ENCODE measurements at regions not wholly inside any gene's neighbourhood (a gene's known extent, or its start where the extent isn't known, plus 50 kb on each side); places are given as distances from the start of the nearest gene placed in this dataset.

DNA sequence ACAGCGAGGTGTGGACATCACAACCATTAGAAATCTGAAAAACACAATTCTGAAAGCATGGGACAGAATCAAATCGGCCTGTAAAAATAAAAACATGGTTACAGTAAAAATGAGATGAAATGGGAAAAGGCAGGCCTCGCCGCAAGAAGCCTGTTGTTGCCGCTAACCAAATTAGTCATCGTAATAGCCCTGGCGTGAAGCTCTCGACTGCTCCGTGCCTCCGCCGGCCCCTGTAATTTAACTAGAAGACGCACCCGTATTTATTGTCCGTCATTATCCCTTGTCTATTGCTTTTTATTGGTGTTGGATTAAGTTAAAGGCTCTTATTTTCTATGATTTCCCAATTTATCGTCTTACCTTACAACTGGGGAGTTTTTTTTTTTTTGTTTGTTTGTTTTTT lies 334.6 kb upstream of the EEF2KMT start:
- ATAC-seq, result no peak
- TF ChIP-seq ZFP30 (CRISPR knock-in tag; IDR thresholded peaks at IDR 0.05) (no peak), PPARA (CRISPR knock-in tag; IDR thresholded peaks at IDR 0.05; ENCODE audit: borderline replicate concordance) (no peak), TCF4 (CRISPR knock-in tag; IDR thresholded peaks at IDR 0.05; ENCODE audit: borderline replicate concordance) (no peak), ZNF565 (CRISPR knock-in tag; conservative IDR thresholded peaks at IDR 0.05; ENCODE audit: low read depth) (no peak), RARB (CRISPR knock-in tag; IDR thresholded peaks at IDR 0.05) (no peak), SNAI2 (CRISPR knock-in tag; IDR thresholded peaks at IDR 0.05) (no peak), ZNF8 (CRISPR knock-in tag; IDR thresholded peaks at IDR 0.05) (no peak), ZC3H10 (CRISPR knock-in tag; IDR thresholded peaks at IDR 0.05) (no peak), ISL1 (CRISPR knock-in tag; IDR thresholded peaks at IDR 0.05) (no peak), GLIS3 (CRISPR knock-in tag; IDR thresholded peaks at IDR 0.05) (no peak), TOX (CRISPR knock-in tag; IDR thresholded peaks at IDR 0.05; ENCODE audit: borderline replicate concordance) (no peak), CREB5 (CRISPR knock-in tag; IDR thresholded peaks at IDR 0.05; ENCODE audit: low read depth) (no peak), POU6F1 (CRISPR knock-in tag; IDR thresholded peaks at IDR 0.05; ENCODE audit: borderline replicate concordance, low read depth) (no peak), CSDC2 (CRISPR knock-in tag; IDR thresholded peaks at IDR 0.05) (no peak), ESRRG (CRISPR knock-in tag; IDR thresholded peaks at IDR 0.05) (no peak), PATZ1 (CRISPR knock-in tag; IDR thresholded peaks at IDR 0.05; ENCODE audit: borderline replicate concordance) (no peak)

- no peak for ATAC-seq
- TF ChIP-seq GLIS3 (CRISPR knock-in tag; IDR thresholded peaks at IDR 0.05) (no peak), ESRRG (CRISPR knock-in tag; IDR thresholded peaks at IDR 0.05) (no peak), ZC3H10 (CRISPR knock-in tag; IDR thresholded peaks at IDR 0.05) (no peak), BACH2 (CRISPR knock-in tag; IDR thresholded peaks at IDR 0.05; ENCODE audit: borderline replicate concordance) (no peak), CSRNP3 (CRISPR knock-in tag; IDR thresholded peaks at IDR 0.05) (no peak), ZNF565 (CRISPR knock-in tag; conservative IDR thresholded peaks at IDR 0.05; ENCODE audit: low read depth) (no peak), ZFP30 (CRISPR knock-in tag; IDR thresholded peaks at IDR 0.05) (no peak), ZNF8 (CRISPR knock-in tag; IDR thresholded peaks at IDR 0.05) (no peak), CREB5 (CRISPR knock-in tag; IDR thresholded peaks at IDR 0.05; ENCODE audit: low read depth) (no peak), PPARA (CRISPR knock-in tag; IDR thresholded peaks at IDR 0.05; ENCODE audit: borderline replicate concordance) (no peak), CSDC2 (CRISPR knock-in tag; IDR thresholded peaks at IDR 0.05) (no peak), SNAI2 (CRISPR knock-in tag; IDR thresholded peaks at IDR 0.05) (no peak), ISL1 (CRISPR knock-in tag; IDR thresholded peaks at IDR 0.05) (no peak), ZFP3 (CRISPR knock-in tag; IDR thresholded peaks at IDR 0.05) (no peak), ZNF70 (CRISPR knock-in tag; IDR thresholded peaks at IDR 0.05) (no peak)
Observed at GRCh38 chr16:5430598-5430997, 333.0 kb upstream of the EEF2KMT start.

- no peak for ATAC-seq
- TF ChIP-seq ESRRG (CRISPR knock-in tag; IDR thresholded peaks at IDR 0.05), result no peak
- no peak for TF ChIP-seq ISL1 (CRISPR knock-in tag; IDR thresholded peaks at IDR 0.05)
- TF ChIP-seq ZNF8 (CRISPR knock-in tag; IDR thresholded peaks at IDR 0.05), result no peak
- no peak for TF ChIP-seq TOX (CRISPR knock-in tag; IDR thresholded peaks at IDR 0.05; ENCODE audit: borderline replicate concordance)
- no peak for TF ChIP-seq ZNF565 (CRISPR knock-in tag; conservative IDR thresholded peaks at IDR 0.05; ENCODE audit: low read depth)
- no peak for TF ChIP-seq POU6F1 (CRISPR knock-in tag; IDR thresholded peaks at IDR 0.05; ENCODE audit: borderline replicate concordance, low read depth)
- no peak for TF ChIP-seq SNAI2 (CRISPR knock-in tag; IDR thresholded peaks at IDR 0.05)
- no peak for TF ChIP-seq PPARA (CRISPR knock-in tag; IDR thresholded peaks at IDR 0.05; ENCODE audit: borderline replicate concordance)
- TF ChIP-seq TSHZ2 (CRISPR knock-in tag; IDR thresholded peaks at IDR 0.05), result no peak
Observed at GRCh38 chr16:5428932-5429331, 331.3 kb upstream of the EEF2KMT start.

All from SK-N-SH treated with all-trans-retinoic acid at 6 μM for 48 hours (cell line).